K562 (cell line): ENCODE measurements at regions not wholly inside any gene's neighbourhood (a gene's known extent, or its start where the extent isn't known, plus 50 kb on each side); places are given as distances from the start of the nearest gene placed in this dataset.

ENCODE experiments used
- ATAC-seq: fragments of 200-7000 bp; cut with Tn5 transposase; 3 replicates; pipeline ENCODE4 v1.9.1; 2020; ENCODE audit warnings: moderate library complexity
- BruUV-seq: library from RNA; stranded (reverse); fragments of 400-500 nt; replicated peaks from 2 replicates; lab custom pipeline; 2021; lab: Mats Ljungman, UMichigan
- CTCF ChIA-PET: fragments of 300-600 bp; formaldehyde crosslinking; extraction: SDS; loops from one replicate; lab custom pipeline; 2021; ENCODE audit warnings: low intra/inter-chr PET ratio; lab: Yijun Ruan, JAX
- POLR2A ChIA-PET: fragments of 300-600, 350-650 bp; sonication (Branson Sonifier 250); formaldehyde crosslinking; extraction: SDS; loops from one replicate; lab custom pipeline; 2021; ENCODE audit warnings: antibody characterized with exemption, inconsistent platforms; lab: Yijun Ruan, JAX
- DNase-seq, 4 experiments: peaks; one replicate each; pipeline versions ENCODE4 v3.0.0 to v3.0.0-alpha.2; 2011 to 2018; ENCODE audit warnings: low spot score in 3 of 4, mixed read lengths in 3 of 4; ENCODE audit errors: extremely low read depth in 1 of 4
- FAIRE-seq: peaks from 2 replicates; lab custom pipeline; 2011; peaks lifted over from hg19 to GRCh38; lab: Jason Lieb, UNC
- H2AFZ ChIP-seq: 2 replicates; pipeline ENCODE4 v1.6.0; 2011; ENCODE audit warnings: low read depth, low read length, control low read depth, inconsistent platforms
- H3K27ac ChIP-seq: fragments of 200-600 bp; 3 replicates; pipeline ENCODE4 v1.8.0; 2011; ENCODE audit warnings: low read depth, mild to moderate bottlenecking, control low read depth, inconsistent platforms, low read length, moderate library complexity, mixed read lengths; ENCODE audit errors: extremely low read depth
- H3K27me3 ChIP-seq, 2 experiments: fragments of 300-600 bp in 1 of 2; 2 replicates in 1 of 2; 3 replicates in 1 of 2; pipeline versions ENCODE4 v1.6.0 to v1.8.0; 2011; ENCODE audit warnings: inconsistent platforms in 2 of 2, low read length in 2 of 2, mild to moderate bottlenecking in 1 of 2, mixed read lengths in 1 of 2, moderate library complexity in 1 of 2; ENCODE audit not compliant: control insufficient read depth in 2 of 2, insufficient read depth in 2 of 2
- H3K36me3 ChIP-seq: fragments of 300-600 bp; 3 replicates; pipeline ENCODE4 v1.8.0; 2011; ENCODE audit warnings: mild to moderate bottlenecking, low read length, inconsistent platforms; ENCODE audit not compliant: control insufficient read depth, insufficient read depth
- H3K4me1 ChIP-seq, 2 experiments: fragments of 200-600 bp in 1 of 2; replicated peaks in 1 of 2; 2 replicates in 1 of 2; 3 replicates in 1 of 2; pipeline versions ENCODE4 v1.5.1 to v1.8.0; 2011; ENCODE audit warnings: inconsistent platforms in 2 of 2, low read length in 2 of 2, mild to moderate bottlenecking in 1 of 2, mixed read lengths in 1 of 2, moderate library complexity in 1 of 2; ENCODE audit not compliant: control insufficient read depth in 2 of 2, insufficient read depth in 2 of 2
- H3K4me2 ChIP-seq: 2 replicates; pipeline ENCODE4 v1.6.1; 2011; ENCODE audit warnings: low read length, control low read depth, inconsistent platforms, mixed read lengths; ENCODE audit not compliant: insufficient read depth
- H3K4me3 ChIP-seq: fragments of 200-600 bp; sonication (generic), shearing (Covaris generic); 2 replicates; pipeline ENCODE4 v1.5.1; 2016; ENCODE audit warnings: control low read depth, inconsistent platforms
- H3K79me2 ChIP-seq: fragments of 200-600 bp; 3 replicates; pipeline ENCODE4 v1.8.0; 2011; ENCODE audit warnings: low read length, inconsistent platforms; ENCODE audit not compliant: control insufficient read depth, insufficient read depth
- H3K9ac ChIP-seq, 2 experiments: 2 replicates each; pipeline versions ENCODE4 v1.6.0 to v1.6.1; 2011; ENCODE audit warnings: low read depth in 2 of 2, low read length in 2 of 2, control low read depth in 1 of 2, inconsistent platforms in 1 of 2, mild to moderate bottlenecking in 1 of 2, mixed read lengths in 1 of 2; ENCODE audit not compliant: insufficient read depth in 1 of 2
- H3K9me1 ChIP-seq: one replicate; pipeline ENCODE4 v1.6.0; 2011; ENCODE audit warnings: inconsistent platforms, mild to moderate bottlenecking, low read length, moderate library complexity; ENCODE audit not compliant: control insufficient read depth, insufficient read depth
- H3K9me3 ChIP-seq: replicated peaks from 2 replicates; pipeline ENCODE4 v1.5.1; 2011; ENCODE audit warnings: low read depth, low read length, inconsistent platforms; ENCODE audit not compliant: control insufficient read depth, insufficient read depth
- H4K20me1 ChIP-seq: replicated peaks from 2 replicates; pipeline ENCODE4 v1.6.1; 2011; ENCODE audit warnings: low read length, inconsistent platforms, mixed read lengths; ENCODE audit not compliant: control insufficient read depth, insufficient read depth
- HBP1 ChIP-seq: fragments of 450-650 bp; formaldehyde crosslinking; IDR thresholded peaks from 2 replicates; pipeline ENCODE4 v1.4.0; 2022; ENCODE audit warnings: missing genetic modification characterization
- ZC3H11A ChIP-seq: IDR thresholded peaks from 2 replicates; pipeline ENCODE4 v1.6.1; 2012; ENCODE audit warnings: low read depth, low read length, improper control_type of control experiment
- ZNF3 ChIP-seq: fragments of 250-450 bp; sonication (Bioruptor Pico); IDR thresholded peaks from 2 replicates; pipeline ENCODE4 v1.5.0; 2021; ENCODE audit warnings: mild to moderate bottlenecking, moderate library complexity
- WGBS: fragments of 100-300 bp; shearing (Covaris generic); methylation state at CpG from one replicate; pipeline ENCODE4 v1.1.6; 2016; ENCODE audit warnings: low coverage, mixed read lengths; ENCODE audit not compliant: insufficient coverage; ENCODE audit errors: missing lambda C conversion rate; 5-methylcytosine and 5-hydroxymethylcytosine counted together
- in situ Hi-C: fragments of 300-500 bp; cut with MboI; formaldehyde crosslinking; loops from 4 replicates; pipeline ENCODE4 v1.15.0; 2018; ENCODE audit warnings: inconsistent platforms, mixed read lengths
- intact Hi-C: fragments of 100-400 bp; cut with micrococcal nuclease; formaldehyde crosslinking; loops from 2 replicates; pipeline ENCODE4 v1.14.2; 2022

- 0% methylated on average over 3 of the region's 3 CpGs for WGBS
- Histone ChIP-seq H3K9ac (no peak overlapping the region), H2AFZ (no peak overlapping the region), H3K9me3 (no peaks in the 10 kb centered on the region), H3K4me3 (no peak overlapping the region), H3K4me1 (no peaks in the 10 kb centered on the region), H3K27ac (no peak overlapping the region), H3K27me3 (no peaks in the 10 kb centered on the region), H3K4me2 (no peak overlapping the region), H3K9me1 (no peaks in the 10 kb centered on the region), H3K36me3 (no peaks in the 10 kb centered on the region), H4K20me1 (no peaks in the 10 kb centered on the region), H3K79me2 (no peaks in the 10 kb centered on the region)
- ChIA-PET POLR2A (no interaction called here), CTCF (interaction anchor here (0.6 kb wide), 1 partner anchor 13 kb away, joined by 3 read pairs; no protein-coding TSS in a partner anchor)
- ATAC-seq (no peak), DNase-seq (no peak), FAIRE-seq (no peak)
- no TSS peak for BruUV-seq
- intact Hi-C loops (no loop called here), in situ Hi-C loops (loop anchor here (10.0 kb wide), 1 partner anchor 325 kb away; no protein-coding TSS in a partner anchor)
- TF ChIP-seq HBP1 (CRISPR knock-in tag) (no peak), ZNF3 (CRISPR knock-in tag) (no peak), ZC3H11A (no peak)
These were observed 301.7 kb downstream of the KCNS3 start for GRCh38 chr2:18180031-18180610.
